ENCODE measurements at regions not wholly inside any gene's neighbourhood (a gene's known extent, or its start where the extent isn't known, plus 50 kb on each side); places are given as distances from the start of the nearest gene placed in this dataset.

GRCh38 chr7:46539892-46540483, 618.9 kb upstream of the IGFBP3 start:
- DNase-seq (ENCODE audit: low read depth) = no peak
- H3K4me3 ChIP-seq (ENCODE audit: low read depth, low read length) = no peak overlapping the region
- TF ChIP-seq CTCF (conservative IDR thresholded peaks at IDR 0.05; ENCODE audit: low read depth, low read length) = no peak

- no peak overlapping the region for H3K4me3 ChIP-seq (ENCODE audit: low read depth, low read length)
- no peak for TF ChIP-seq CTCF (conservative IDR thresholded peaks at IDR 0.05; ENCODE audit: low read depth, low read length)
- no peak for DNase-seq (ENCODE audit: low read depth)
These were observed 616.3 kb upstream of the IGFBP3 start for GRCh38 chr7:46537191-46537905.

- DNase-seq (ENCODE audit: low read depth) = peak; percentile 97
- TF ChIP-seq CTCF (conservative IDR thresholded peaks at IDR 0.05; ENCODE audit: low read depth, low read length) = no peak
- no peak overlapping the region for H3K4me3 ChIP-seq (ENCODE audit: low read depth, low read length)
These were observed 613.9 kb upstream of the IGFBP3 start for GRCh38 chr7:46534664-46535588.

GRCh38 chr7:46533946-46534345, 612.9 kb upstream of the IGFBP3 start:
- no peak for DNase-seq (ENCODE audit: low read depth)
- no peak for TF ChIP-seq CTCF (conservative IDR thresholded peaks at IDR 0.05; ENCODE audit: low read depth, low read length)
- no peak overlapping the region for H3K4me3 ChIP-seq (ENCODE audit: low read depth, low read length)

- no peak overlapping the region for H3K4me3 ChIP-seq (ENCODE audit: low read depth, low read length)
- TF ChIP-seq CTCF (conservative IDR thresholded peaks at IDR 0.05; ENCODE audit: low read depth, low read length) = no peak
- DNase-seq (ENCODE audit: low read depth) = no peak
These were observed 611.5 kb upstream of the IGFBP3 start for GRCh38 chr7:46532571-46532970.

- no peak for DNase-seq (ENCODE audit: low read depth)
- no peak for TF ChIP-seq CTCF (conservative IDR thresholded peaks at IDR 0.05; ENCODE audit: low read depth, low read length)
These were observed 609.1 kb upstream of the IGFBP3 start for GRCh38 chr7:46530081-46530750.

More at GRCh38 chr7:46530081-46530750, 609.1 kb upstream of the IGFBP3 start:
- H3K4me3 ChIP-seq (ENCODE audit: low read depth, low read length) = no peak overlapping the region
